Lower leg skin (tissue), 4 donors: ENCODE measurements at regions not wholly inside any gene's neighbourhood (a gene's known extent, or its start where the extent isn't known, plus 50 kb on each side); places are given as distances from the start of the nearest gene placed in this dataset.

Experiments used
- DNase-seq, 2 donors: peaks; one replicate each; pipeline ENCODE4 v3.0.0-alpha.2; 2019; ENCODE audit warnings: low spot score in 2 of 2
- H3K4me3 ChIP-seq: fragments of 200-600 bp; sonication (generic); 2 replicates; pipeline ENCODE4 v1.5.1; 2017; ENCODE audit warnings: mild to moderate bottlenecking, low read depth; ENCODE audit not compliant: poor library complexity, severe bottlenecking
- POLR2A ChIP-seq, 2 donors: fragments of 450-650 bp; IDR thresholded peaks; one replicate each; pipeline ENCODE4 v1.6.1; 2016 to 2017; ENCODE audit warnings: antibody characterized with exemption in 2 of 2, mild to moderate bottlenecking in 1 of 2, moderate library complexity in 1 of 2
- WGBS, 2 donors: methylation state at CpG; one replicate each; pipeline ENCODE4 v1.1.5; 2018; 5-methylcytosine and 5-hydroxymethylcytosine counted together
- intact Hi-C: fragments of 100-400 bp; cut with DNase I; formaldehyde crosslinking; loops from one replicate; pipeline ENCODE4 v1.15.0; 2023; ENCODE audit warnings: low total_unique reads
- TF ChIP-seq, protein P1 (sequence below), 3 donors: fragments of 450-650 bp; IDR thresholded peaks; one replicate each; pipeline ENCODE4 v1.5.1; 2016; ENCODE audit warnings: antibody characterized with exemption in 3 of 3, mild to moderate bottlenecking in 3 of 3, moderate library complexity in 2 of 3

DNA sequence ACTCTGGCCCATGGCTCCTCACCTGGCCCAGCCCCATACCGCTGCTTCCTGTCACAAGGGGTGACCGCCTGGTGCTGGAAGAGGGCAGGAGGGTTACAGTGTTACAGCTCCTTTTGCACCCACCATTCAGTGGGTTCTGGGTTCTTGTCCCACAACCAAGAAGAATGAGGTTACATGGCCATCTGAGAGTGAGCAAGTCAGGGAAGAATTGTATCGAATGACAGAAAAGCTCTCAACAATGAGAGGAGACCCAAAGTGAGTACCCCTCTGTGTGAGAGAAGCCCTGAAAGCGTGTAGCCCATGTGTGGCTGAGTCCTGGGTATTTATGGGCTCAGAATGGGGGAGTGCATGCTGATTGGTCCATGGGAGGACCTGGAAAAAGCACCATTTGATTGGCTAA lies 888.5 kb downstream of the ADGRL2 start:
- WGBS, 2 donors: 58 to 63% methylated on average over 4 of the region's 4 CpGs
- intact Hi-C loops: no loop called here
- no peak overlapping the region for H3K4me3 ChIP-seq
- no peak for DNase-seq
- no peak for TF ChIP-seq POLR2A (IDR thresholded peaks at IDR 0.05)
- TF ChIP-seq, protein P1, sequence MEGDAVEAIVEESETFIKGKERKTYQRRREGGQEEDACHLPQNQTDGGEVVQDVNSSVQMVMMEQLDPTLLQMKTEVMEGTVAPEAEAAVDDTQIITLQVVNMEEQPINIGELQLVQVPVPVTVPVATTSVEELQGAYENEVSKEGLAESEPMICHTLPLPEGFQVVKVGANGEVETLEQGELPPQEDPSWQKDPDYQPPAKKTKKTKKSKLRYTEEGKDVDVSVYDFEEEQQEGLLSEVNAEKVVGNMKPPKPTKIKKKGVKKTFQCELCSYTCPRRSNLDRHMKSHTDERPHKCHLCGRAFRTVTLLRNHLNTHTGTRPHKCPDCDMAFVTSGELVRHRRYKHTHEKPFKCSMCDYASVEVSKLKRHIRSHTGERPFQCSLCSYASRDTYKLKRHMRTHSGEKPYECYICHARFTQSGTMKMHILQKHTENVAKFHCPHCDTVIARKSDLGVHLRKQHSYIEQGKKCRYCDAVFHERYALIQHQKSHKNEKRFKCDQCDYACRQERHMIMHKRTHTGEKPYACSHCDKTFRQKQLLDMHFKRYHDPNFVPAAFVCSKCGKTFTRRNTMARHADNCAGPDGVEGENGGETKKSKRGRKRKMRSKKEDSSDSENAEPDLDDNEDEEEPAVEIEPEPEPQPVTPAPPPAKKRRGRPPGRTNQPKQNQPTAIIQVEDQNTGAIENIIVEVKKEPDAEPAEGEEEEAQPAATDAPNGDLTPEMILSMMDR (IDR thresholded peaks at IDR 0.05): no peak

DNA sequence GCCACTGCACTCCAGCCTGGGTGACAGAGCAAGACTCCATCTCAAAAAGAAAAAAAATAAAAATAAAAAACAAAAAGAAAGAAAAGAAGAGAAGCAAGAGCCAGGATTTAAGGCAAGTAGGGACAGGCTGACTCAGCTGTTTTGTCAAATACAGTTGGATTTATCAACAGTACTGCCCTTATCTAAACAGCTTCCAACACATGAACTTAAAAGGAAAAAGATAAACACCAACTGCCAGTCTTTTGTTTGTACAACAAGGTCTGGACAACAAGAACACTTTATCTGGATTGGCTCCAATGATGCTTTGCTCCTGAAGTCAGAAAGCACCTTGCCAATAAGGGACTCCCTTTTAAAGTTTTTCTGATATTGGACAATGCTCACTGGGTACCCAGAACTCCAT lies 886.0 kb downstream of the ADGRL2 start:
- intact Hi-C loops: no loop called here
- DNase-seq: no peak
- no peak for TF ChIP-seq POLR2A (IDR thresholded peaks at IDR 0.05)
- TF ChIP-seq, protein P1 (IDR thresholded peaks at IDR 0.05): no peak
- H3K4me3 ChIP-seq: no peak overlapping the region

DNA sequence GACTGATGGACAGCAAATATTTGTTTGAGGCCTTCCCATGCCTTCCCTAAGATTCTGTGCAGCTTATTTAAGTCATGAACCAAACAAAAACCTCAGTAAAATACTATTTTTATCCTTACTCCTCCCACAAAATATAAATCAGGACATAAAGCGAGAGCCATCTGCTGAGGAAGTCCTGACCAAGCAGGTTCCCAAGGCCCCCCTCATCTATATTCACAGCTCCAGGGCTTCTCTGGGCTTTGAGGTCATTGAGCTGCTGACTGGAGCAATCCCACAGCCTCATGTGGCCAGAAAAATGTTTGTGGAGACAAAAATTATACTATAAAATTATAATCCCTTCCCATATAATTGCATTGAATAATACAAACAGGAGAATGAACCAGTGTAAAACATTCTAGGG lies 846.2 kb downstream of the ADGRL2 start:
- intact Hi-C loops: no loop called here
- TF ChIP-seq POLR2A (IDR thresholded peaks at IDR 0.05): no peak
- TF ChIP-seq, protein P1 (IDR thresholded peaks at IDR 0.05): no peak
- DNase-seq: no peak
- 0% methylated on average over 1 of the region's 1 CpG for WGBS, 2 donors
- H3K4me3 ChIP-seq: no peak overlapping the region

DNA sequence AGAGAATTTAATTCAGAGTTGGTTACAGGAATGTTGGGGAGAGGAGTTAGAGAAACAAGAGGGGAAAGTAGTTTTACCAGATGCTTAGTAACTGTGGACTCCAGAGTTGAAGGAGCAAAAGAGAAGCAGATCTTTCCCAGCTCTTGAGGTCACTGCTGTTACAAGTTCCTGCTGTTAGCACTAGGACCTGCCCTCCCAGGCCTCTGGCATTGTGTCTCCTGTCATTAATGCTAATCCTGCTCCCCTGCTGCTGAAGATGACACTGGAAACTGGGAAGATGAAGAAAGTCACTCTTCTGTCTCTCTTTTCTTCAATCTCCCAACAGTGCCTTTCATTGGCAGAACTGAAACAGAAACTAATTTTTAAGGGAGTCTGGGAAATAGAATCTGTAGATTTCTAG lies 845.6 kb downstream of the ADGRL2 start:
- intact Hi-C loops: no loop called here
- no peak for DNase-seq
- TF ChIP-seq, protein P1 (IDR thresholded peaks at IDR 0.05): no peak
- no peak for TF ChIP-seq POLR2A (IDR thresholded peaks at IDR 0.05)
- H3K4me3 ChIP-seq: no peak overlapping the region

DNA sequence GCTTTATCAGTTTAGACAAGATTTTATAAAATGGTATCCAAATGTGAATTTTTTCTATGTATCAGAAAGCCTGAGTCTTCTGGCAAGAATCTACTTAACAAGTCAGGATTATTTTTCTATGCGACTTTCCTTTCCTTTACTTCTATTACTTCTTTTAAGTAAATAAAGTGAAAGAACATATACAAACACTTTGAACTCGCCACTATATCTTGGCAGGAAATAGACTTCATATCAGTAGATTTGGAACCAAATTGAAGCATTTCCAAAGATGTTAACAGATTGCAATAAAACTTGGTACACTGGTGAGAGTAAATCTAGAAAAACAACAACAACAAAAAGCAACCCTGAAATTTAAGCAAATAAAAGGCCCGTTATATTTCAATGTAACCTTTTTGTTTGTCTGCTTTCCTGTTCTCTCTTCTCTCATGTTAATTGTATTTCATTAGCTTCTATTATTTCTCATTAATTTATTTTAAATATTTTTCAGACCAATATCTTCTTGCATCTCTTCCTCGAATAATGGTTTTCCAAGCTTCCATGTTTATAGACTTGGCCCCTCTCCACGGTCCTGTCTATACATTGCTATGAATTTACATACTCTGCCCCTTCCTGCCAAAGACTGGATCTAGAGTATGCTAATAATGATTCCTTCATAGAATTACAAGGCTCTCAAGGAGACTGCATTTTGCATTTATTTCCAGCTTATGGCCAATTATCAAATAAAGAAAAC lies 843.6 kb downstream of the ADGRL2 start:
- WGBS, 2 donors: 79 to 85% methylated on average over 5 of the region's 5 CpGs
- no peak for TF ChIP-seq POLR2A (IDR thresholded peaks at IDR 0.05)
- TF ChIP-seq, protein P1 (IDR thresholded peaks at IDR 0.05): no peak
- DNase-seq: no peak
- H3K4me3 ChIP-seq: no peak overlapping the region
- intact Hi-C loops: no loop called here

DNA sequence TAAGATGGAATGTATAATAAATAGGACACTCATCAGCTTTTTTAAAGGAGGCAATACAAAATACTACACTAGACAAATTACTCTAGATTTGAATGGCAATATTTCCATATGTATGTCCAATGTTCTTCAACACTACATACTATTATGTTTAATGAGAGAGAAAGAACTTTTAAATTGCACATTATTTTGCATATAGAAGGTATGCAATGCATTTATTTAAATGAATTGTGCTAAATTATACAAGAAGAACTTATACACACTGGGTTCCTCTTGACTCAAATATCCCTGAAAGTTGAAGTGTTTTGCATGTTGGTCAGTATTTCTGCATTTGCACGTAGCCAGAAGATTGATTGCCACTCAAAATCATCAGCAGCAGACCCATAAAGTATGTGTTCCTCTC lies 839.6 kb downstream of the ADGRL2 start:
- WGBS, 2 donors: 90 to 91% methylated on average over 1 of the region's 1 CpG
- no peak for TF ChIP-seq POLR2A (IDR thresholded peaks at IDR 0.05)
- TF ChIP-seq, protein P1 (IDR thresholded peaks at IDR 0.05): no peak

More for the DNA sequence above, 839.6 kb downstream of the ADGRL2 start:
- no peak overlapping the region for H3K4me3 ChIP-seq
- DNase-seq: no peak
- intact Hi-C loops: no loop called here
